Esophagus muscularis mucosa (tissue), 4 donors: ENCODE measurements at regions not wholly inside any gene's neighbourhood (a gene's known extent, or its start where the extent isn't known, plus 50 kb on each side); places are given as distances from the start of the nearest gene placed in this dataset.

Experiments
- DNase-seq: peaks from one replicate; pipeline ENCODE4 v3.0.0-alpha.2; 2017; ENCODE audit errors: extremely low spot score
- H3K27ac ChIP-seq, 4 donors: fragments of 200-600 bp; sonication (generic); replicated peaks in 1 of 4; 1 replicate in 3 of 4; 2 replicates in 1 of 4; pipeline ENCODE4 v1.5.1; 2016 to 2019; ENCODE audit warnings: mild to moderate bottlenecking in 1 of 4
- H3K27me3 ChIP-seq, 4 donors: fragments of 200-600 bp; sonication (generic); one replicate each; pipeline versions ENCODE4 v1.5.1 to v1.6.0; 2016 to 2019
- H3K36me3 ChIP-seq, 4 donors: fragments of 200-600 bp; sonication (generic); one replicate each; pipeline ENCODE4 v1.5.1; 2016 to 2019
- H3K4me1 ChIP-seq, 4 donors: fragments of 200-600 bp; sonication (generic); one replicate each; pipeline ENCODE4 v1.5.1; 2016 to 2019
- H3K4me3 ChIP-seq, 4 donors: fragments of 200-600 bp; sonication (generic); 1 replicate in 2 of 4; 2 replicates in 2 of 4; pipeline ENCODE4 v1.5.1; 2016 to 2019; ENCODE audit warnings: mild to moderate bottlenecking in 4 of 4, moderate library complexity in 1 of 4
- H3K9me3 ChIP-seq, 4 donors: fragments of 200-600 bp; sonication (generic); 1 replicate in 3 of 4; 2 replicates in 1 of 4; pipeline ENCODE4 v1.5.1; 2016 to 2019
- CTCF ChIP-seq, 3 experiments: fragments of 200-600 bp in 2 of 3; fragments of 450-650 bp in 1 of 3; sonication (generic) in 2 of 3; IDR thresholded peaks; one replicate each; pipeline ENCODE4 v1.5.1; 2017 to 2019; ENCODE audit warnings: antibody characterized with exemption in 3 of 3, mild to moderate bottlenecking in 2 of 3, moderate library complexity in 1 of 3
- EP300 ChIP-seq: sonication (generic); formaldehyde crosslinking; IDR thresholded peaks from one replicate; pipeline ENCODE4 v1.6.1; 2017; ENCODE audit warnings: antibody characterized with exemption
- POLR2A ChIP-seq: fragments of 450-650 bp; IDR thresholded peaks from one replicate; pipeline ENCODE4 v1.6.1; 2017; ENCODE audit warnings: antibody characterized with exemption, moderate library complexity, mild to moderate bottlenecking, low read depth
- POLR2AphosphoS5 ChIP-seq, 2 donors: sonication (generic); formaldehyde crosslinking; IDR thresholded peaks; one replicate each; pipeline ENCODE4 v1.6.1; 2017; ENCODE audit warnings: antibody characterized with exemption in 2 of 2
- WGBS: methylation state at CpG from one replicate; pipeline ENCODE4 v1.1.5; 2018; 5-methylcytosine and 5-hydroxymethylcytosine counted together
- intact Hi-C: fragments of 100-400 bp; cut with DNase I; formaldehyde crosslinking; loops from one replicate; pipeline ENCODE4 v1.15.1; 2023

DNA sequence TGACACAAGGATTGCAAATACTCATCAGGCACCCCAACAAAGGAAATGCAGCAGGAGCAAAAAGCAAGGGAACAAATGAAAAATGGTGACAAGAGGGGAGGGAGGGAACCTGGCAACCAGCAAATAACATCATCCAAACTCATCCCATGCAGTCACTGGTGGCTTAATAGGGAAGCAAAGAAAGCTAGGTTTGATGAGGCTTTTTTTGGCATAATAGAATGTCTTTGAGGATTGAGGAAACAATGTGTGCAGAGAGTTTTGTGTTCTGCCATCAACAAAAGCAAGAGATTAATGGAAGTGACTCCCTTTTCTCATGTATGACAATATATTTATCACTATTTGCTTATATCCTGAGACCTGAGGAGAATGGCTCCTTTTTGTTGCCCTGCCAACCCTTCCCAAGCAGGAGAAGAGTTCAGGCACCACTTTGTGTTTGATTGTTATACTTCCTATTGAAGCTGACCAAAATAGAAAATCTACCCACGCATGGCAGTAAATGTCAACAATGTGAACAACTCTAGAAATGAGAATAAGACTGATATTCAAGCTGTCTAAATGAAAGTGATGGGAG is 375.7 kb downstream of the CAAP1 start:
- Histone ChIP-seq H3K4me3 (no peak overlapping the region), H3K9me3 (no peaks in the 10 kb centered on the region), H3K36me3 (no peaks in the 10 kb centered on the region), H3K27ac (no peak overlapping the region), H3K4me1 (no peaks in the 10 kb centered on the region), H3K27me3 (no peaks in the 10 kb centered on the region)
- 30% methylated on average over 1 of the region's 1 CpG for WGBS
- TF ChIP-seq CTCF (IDR thresholded peaks at IDR 0.05) (no peak), POLR2A (no peak), POLR2AphosphoS5 (IDR thresholded peaks at IDR 0.05) (no peak), EP300 (no peak)
- intact Hi-C loops = no loop called here
- no peak for DNase-seq

GRCh38 chr9:26513730-26514129 is 378.9 kb downstream of the CAAP1 start:
- TF ChIP-seq EP300 = no peak
- no peak for TF ChIP-seq POLR2AphosphoS5 (IDR thresholded peaks at IDR 0.05)
- TF ChIP-seq CTCF (IDR thresholded peaks at IDR 0.05) = no peak
- no peak for TF ChIP-seq POLR2A

DNA sequence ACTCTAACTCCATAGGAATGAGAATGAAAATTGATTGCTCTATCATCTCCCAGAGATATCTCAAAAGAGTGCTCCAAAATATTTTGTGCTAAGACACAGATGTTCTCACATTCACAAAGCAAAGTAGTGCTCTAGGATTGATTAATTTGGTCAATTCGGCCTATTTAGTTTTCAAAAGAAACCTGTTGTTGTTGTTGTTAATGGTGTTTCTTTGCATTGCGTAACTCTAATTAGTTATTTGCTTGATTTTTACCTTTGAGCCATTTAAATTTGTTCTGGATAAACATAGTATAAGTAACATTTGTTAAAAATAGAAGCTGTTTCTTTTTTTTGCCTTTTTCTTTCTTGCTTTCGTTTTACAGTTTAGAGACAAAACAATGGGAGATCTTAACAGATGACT is 382.5 kb downstream of the CAAP1 start:
- TF ChIP-seq POLR2A = no peak
- no peak for TF ChIP-seq CTCF (IDR thresholded peaks at IDR 0.05)
- TF ChIP-seq POLR2AphosphoS5 (IDR thresholded peaks at IDR 0.05) = no peak
- no peak for TF ChIP-seq EP300
- intact Hi-C loops = no loop called here
- H3K4me3 ChIP-seq = no peak overlapping the region
- 74% methylated on average over 3 of the region's 3 CpGs for WGBS
- H3K27me3 ChIP-seq = no peaks in the 10 kb centered on the region
- H3K36me3 ChIP-seq = no peaks in the 10 kb centered on the region
- DNase-seq = no peak
- no peaks in the 10 kb centered on the region for H3K4me1 ChIP-seq
- H3K9me3 ChIP-seq = no peaks in the 10 kb centered on the region
- H3K27ac ChIP-seq = no peak overlapping the region

More at GRCh38 chr9:26513730-26514129, 378.9 kb downstream of the CAAP1 start:
- Histone ChIP-seq H3K4me3 (no peak overlapping the region), H3K27me3 (no peaks in the 10 kb centered on the region), H3K27ac (no peak overlapping the region), H3K36me3 (no peaks in the 10 kb centered on the region), H3K4me1 (no peaks in the 10 kb centered on the region), H3K9me3 (no peaks in the 10 kb centered on the region)
- WGBS = 83% methylated on average over 4 of the region's 4 CpGs
- no peak for DNase-seq
- intact Hi-C loops = no loop called here

GRCh38 chr9:26508897-26509296 is 383.7 kb downstream of the CAAP1 start:
- WGBS = 93% methylated on average over 3 of the region's 3 CpGs
- Histone ChIP-seq H3K4me1 (no peaks in the 10 kb centered on the region), H3K36me3 (no peaks in the 10 kb centered on the region), H3K9me3 (no peaks in the 10 kb centered on the region), H3K4me3 (no peak overlapping the region), H3K27me3 (no peaks in the 10 kb centered on the region), H3K27ac (no peak overlapping the region)
- intact Hi-C loops = no loop called here
- no peak for TF ChIP-seq CTCF (IDR thresholded peaks at IDR 0.05)
- no peak for TF ChIP-seq POLR2AphosphoS5 (IDR thresholded peaks at IDR 0.05)
- TF ChIP-seq EP300 = no peak
- no peak for TF ChIP-seq POLR2A
- no peak for DNase-seq

DNA sequence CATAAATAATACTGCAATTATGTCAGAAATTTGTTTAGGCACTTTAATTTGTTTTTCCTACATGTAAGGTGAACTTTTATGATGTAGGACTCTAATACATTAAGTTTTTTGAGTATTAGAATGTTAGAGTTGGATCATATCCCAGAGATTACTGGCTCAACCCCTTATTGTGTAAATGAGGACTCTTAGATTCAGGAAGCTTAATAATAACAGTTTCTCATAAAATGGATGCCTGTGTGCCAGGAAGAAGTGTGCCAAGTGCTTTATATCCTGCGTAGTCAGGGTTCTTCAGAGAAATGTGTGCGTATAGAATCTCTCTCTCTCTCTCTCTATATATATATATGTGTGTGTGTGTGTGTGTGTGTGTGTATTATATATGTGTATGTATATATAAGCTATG is 388.5 kb downstream of the CAAP1 start:
- intact Hi-C loops = no loop called here
- no peak overlapping the region for H3K27ac ChIP-seq
- no peaks in the 10 kb centered on the region for H3K9me3 ChIP-seq
- TF ChIP-seq POLR2AphosphoS5 (IDR thresholded peaks at IDR 0.05) = no peak
- no peaks in the 10 kb centered on the region for H3K36me3 ChIP-seq
- 32% methylated on average over 2 of the region's 2 CpGs for WGBS
- no peak overlapping the region for H3K4me3 ChIP-seq
- H3K4me1 ChIP-seq = no peaks in the 10 kb centered on the region
- no peaks in the 10 kb centered on the region for H3K27me3 ChIP-seq
- no peak for DNase-seq
